Activated naive CD4-positive, alpha-beta T cell treated with anti-CD3 and anti-CD28 coated beads, Interleukin-2, amount 50 U/mL, for 24 hours (primary cell): ENCODE measurements at regions not wholly inside any gene's neighbourhood (a gene's known extent, or its start where the extent isn't known, plus 50 kb on each side); places are given as distances from the start of the nearest gene placed in this dataset.
"Not testable (repeated sequence)": the region's sequence is repeated elsewhere in the genome, so short reads cannot be mapped to it uniquely, and the experiment has no call there.

Source experiments
- H3K27ac Mint-ChIP-seq: one replicate; pipeline ENCODE4 v1.8.0; 2021; ENCODE audit warnings: mild to moderate bottlenecking, mixed read lengths
- H3K27me3 Mint-ChIP-seq: one replicate; pipeline ENCODE4 v1.8.0; 2021; ENCODE audit warnings: mixed read lengths
- H3K36me3 Mint-ChIP-seq: one replicate; pipeline ENCODE4 v1.8.0; 2021; ENCODE audit warnings: mixed read lengths
- H3K4me1 Mint-ChIP-seq: one replicate; pipeline ENCODE4 v1.8.0; 2021; ENCODE audit warnings: mixed read lengths
- H3K4me3 Mint-ChIP-seq: one replicate; pipeline ENCODE4 v1.8.0; 2021; ENCODE audit warnings: mild to moderate bottlenecking, mixed read lengths
- H3K9me3 Mint-ChIP-seq: one replicate; pipeline ENCODE4 v1.8.0; 2021; ENCODE audit warnings: mixed read lengths

- not testable (repeated sequence) for H3K27me3 Mint-ChIP-seq, H3K4me3 Mint-ChIP-seq
- peak overlapping the region; percentile 18 for H3K27ac Mint-ChIP-seq
- peaks cover 15% of the 10 kb centered on the region for H3K9me3 Mint-ChIP-seq
- H3K36me3 Mint-ChIP-seq, result peaks cover 18% of the 10 kb centered on the region
- H3K4me1 Mint-ChIP-seq, result peaks cover 24% of the 10 kb centered on the region
Observed at GRCh38 chr1:121511455-121511854, 326.7 kb downstream of the SRGAP2C start.

- H3K9me3 Mint-ChIP-seq, result peaks cover 15% of the 10 kb centered on the region
- H3K36me3 Mint-ChIP-seq, result peaks cover 16% of the 10 kb centered on the region
- not testable (repeated sequence) for H3K27me3 Mint-ChIP-seq, H3K4me3 Mint-ChIP-seq
- H3K27ac Mint-ChIP-seq, result peak overlapping the region; percentile 18
- peaks cover 28% of the 10 kb centered on the region for H3K4me1 Mint-ChIP-seq
Observed at GRCh38 chr1:121511876-121512275, 327.1 kb downstream of the SRGAP2C start.

GRCh38 chr1:121515235-121515634, 330.5 kb downstream of the SRGAP2C start:
- Mint-ChIP-seq H3K36me3 (peaks cover 3% of the 10 kb centered on the region), H3K4me3 (no peak overlapping the region), H3K4me1 (peaks cover 58% of the 10 kb centered on the region), H3K27me3 (no peaks in the 10 kb centered on the region), H3K27ac (no peak overlapping the region), H3K9me3 (no peaks in the 10 kb centered on the region)

- peak overlapping the region; percentile 82 for H3K27ac Mint-ChIP-seq
- peaks cover 65% of the 10 kb centered on the region for H3K4me1 Mint-ChIP-seq
- no peaks in the 10 kb centered on the region for H3K27me3 Mint-ChIP-seq
- peaks cover 3% of the 10 kb centered on the region for H3K36me3 Mint-ChIP-seq
- H3K4me3 Mint-ChIP-seq, result peak overlapping the region; percentile 57
- no peaks in the 10 kb centered on the region for H3K9me3 Mint-ChIP-seq
Observed at GRCh38 chr1:121516234-121516967, 331.6 kb downstream of the SRGAP2C start.

GRCh38 chr1:121517586-121518230, 332.9 kb downstream of the SRGAP2C start:
- Mint-ChIP-seq H3K4me3 (peak overlapping the region; percentile 93), H3K27me3 (no peaks in the 10 kb centered on the region), H3K27ac (peak overlapping the region; percentile 63), H3K9me3 (no peaks in the 10 kb centered on the region), H3K4me1 (peaks cover 65% of the 10 kb centered on the region), H3K36me3 (peaks cover 1% of the 10 kb centered on the region)

GRCh38 chr1:121518726-121519041, 333.9 kb downstream of the SRGAP2C start:
- Mint-ChIP-seq H3K4me3 (peak overlapping the region; percentile 93), H3K9me3 (no peaks in the 10 kb centered on the region), H3K27ac (peak overlapping the region; percentile 84), H3K4me1 (peaks cover 65% of the 10 kb centered on the region), H3K27me3 (no peaks in the 10 kb centered on the region), H3K36me3 (peaks cover 1% of the 10 kb centered on the region)

GRCh38 chr1:121519042-121519755, 334.4 kb downstream of the SRGAP2C start:
- Mint-ChIP-seq H3K27me3 (no peaks in the 10 kb centered on the region), H3K36me3 (peaks cover 1% of the 10 kb centered on the region), H3K27ac (peak overlapping the region; percentile 91), H3K4me1 (peaks cover 63% of the 10 kb centered on the region), H3K4me3 (peak overlapping the region; percentile 93), H3K9me3 (no peaks in the 10 kb centered on the region)

- H3K4me1 Mint-ChIP-seq, result peaks cover 57% of the 10 kb centered on the region
- H3K27ac Mint-ChIP-seq, result peak overlapping the region; percentile 91
- H3K36me3 Mint-ChIP-seq, H3K9me3 Mint-ChIP-seq, H3K27me3 Mint-ChIP-seq: not testable (repeated sequence)
- peak overlapping the region; percentile 93 for H3K4me3 Mint-ChIP-seq
Observed at GRCh38 chr1:121519756-121520286, 335.0 kb downstream of the SRGAP2C start.

- Mint-ChIP-seq H3K27me3 (no peaks in the 10 kb centered on the region), H3K27ac (no peak overlapping the region), H3K4me1 (peaks cover 34% of the 10 kb centered on the region), H3K36me3 (no peaks in the 10 kb centered on the region), H3K9me3 (no peaks in the 10 kb centered on the region), H3K4me3 (no peak overlapping the region)
Observed at GRCh38 chr1:121522061-121522759, 337.4 kb downstream of the SRGAP2C start.

GRCh38 chr1:121523112-121523511, 338.3 kb downstream of the SRGAP2C start:
- H3K36me3 Mint-ChIP-seq, H3K4me3 Mint-ChIP-seq, H3K27me3 Mint-ChIP-seq, H3K27ac Mint-ChIP-seq, H3K9me3 Mint-ChIP-seq: not testable (repeated sequence)
- peaks cover 25% of the 10 kb centered on the region for H3K4me1 Mint-ChIP-seq

- H3K4me3 Mint-ChIP-seq, result no peak overlapping the region
- H3K36me3 Mint-ChIP-seq, result no peaks in the 10 kb centered on the region
- H3K27ac Mint-ChIP-seq, result no peak overlapping the region
- peaks cover 26% of the 10 kb centered on the region for H3K4me1 Mint-ChIP-seq
- no peaks in the 10 kb centered on the region for H3K9me3 Mint-ChIP-seq
- H3K27me3 Mint-ChIP-seq, result no peaks in the 10 kb centered on the region
Observed at GRCh38 chr1:121525355-121525754, 340.6 kb downstream of the SRGAP2C start.

- H3K36me3 Mint-ChIP-seq, H3K4me3 Mint-ChIP-seq, H3K27ac Mint-ChIP-seq, H3K9me3 Mint-ChIP-seq, H3K27me3 Mint-ChIP-seq: not testable (repeated sequence)
- peaks cover 22% of the 10 kb centered on the region for H3K4me1 Mint-ChIP-seq
Observed at GRCh38 chr1:121528958-121529357, 344.2 kb downstream of the SRGAP2C start.

- not testable (repeated sequence) for H3K9me3 Mint-ChIP-seq, H3K27me3 Mint-ChIP-seq, H3K36me3 Mint-ChIP-seq, H3K4me3 Mint-ChIP-seq, H3K27ac Mint-ChIP-seq
- H3K4me1 Mint-ChIP-seq, result peaks cover 22% of the 10 kb centered on the region
Observed at GRCh38 chr1:121530026-121530425, 345.3 kb downstream of the SRGAP2C start.

- peaks cover 22% of the 10 kb centered on the region for H3K4me1 Mint-ChIP-seq
Observed at GRCh38 chr1:121531747-121532146, 347.0 kb downstream of the SRGAP2C start.

GRCh38 chr1:121538148-121538547, 353.4 kb downstream of the SRGAP2C start:
- H3K27me3 Mint-ChIP-seq, H3K36me3 Mint-ChIP-seq, H3K4me3 Mint-ChIP-seq, H3K4me1 Mint-ChIP-seq, H3K9me3 Mint-ChIP-seq, H3K27ac Mint-ChIP-seq: not testable (repeated sequence)

More at GRCh38 chr1:121531747-121532146, 347.0 kb downstream of the SRGAP2C start:
- not testable (repeated sequence) for H3K4me3 Mint-ChIP-seq, H3K36me3 Mint-ChIP-seq, H3K27ac Mint-ChIP-seq, H3K9me3 Mint-ChIP-seq, H3K27me3 Mint-ChIP-seq
